ENCODE measurements at regions not wholly inside any gene's neighbourhood (a gene's known extent, or its start where the extent isn't known, plus 50 kb on each side); places are given as distances from the start of the nearest gene placed in this dataset.

DNA sequence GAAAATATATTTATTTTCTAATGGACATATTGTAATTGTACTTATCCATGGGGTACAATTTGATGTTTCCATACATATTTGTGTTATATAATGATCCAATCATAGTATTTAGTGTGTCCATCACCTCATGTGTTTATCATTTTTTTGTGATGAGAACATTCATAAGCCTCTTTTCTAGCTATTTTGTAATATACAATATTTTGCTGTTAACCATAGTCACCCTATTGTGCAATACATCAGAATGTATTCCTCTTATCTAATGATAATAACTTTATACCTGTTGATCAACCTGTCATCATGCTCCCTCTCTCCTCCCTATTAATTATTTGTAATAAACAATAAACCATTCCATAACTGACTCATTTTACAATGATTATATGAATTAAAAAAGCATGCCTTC is 93.2 kb downstream of the ISL1 start:
- no peak for ATAC-seq

More for the DNA sequence above, 93.2 kb downstream of the ISL1 start:
- no peaks in the 10 kb centered on the region for H3K4me1 Mint-ChIP-seq
- Histone ChIP-seq H3K4me2 (no peak overlapping the region), H3K36me3 (ENCODE audit: insufficient read depth) (no peaks in the 10 kb centered on the region), H2AFZ (no peak overlapping the region), H3F3A (replicated peaks; ENCODE audit: low read depth) (no peaks in the 10 kb centered on the region), H3K4me3 (no peak overlapping the region), H3K9me2 (ENCODE audit: insufficient read depth) (no peaks in the 10 kb centered on the region), H3K4me1 (ENCODE audit: insufficient read depth) (no peaks in the 10 kb centered on the region), H3K27ac (ENCODE audit: low read depth) (no peak overlapping the region), H3K27me3 (ENCODE audit: insufficient read depth) (no peaks in the 10 kb centered on the region), H3K79me2 (replicated peaks; ENCODE audit: insufficient read depth) (no peaks in the 10 kb centered on the region), H4K20me1 (replicated peaks; ENCODE audit: insufficient read depth) (no peaks in the 10 kb centered on the region)
- H3K9me3 Mint-ChIP-seq: no peaks in the 10 kb centered on the region
- no peaks in the 10 kb centered on the region for H3K36me3 Mint-ChIP-seq (ENCODE audit: low read depth)
- no peak for DNase-seq (ENCODE audit: low spot score)
- no peak overlapping the region for H3K4me3 Mint-ChIP-seq
- no peaks in the 10 kb centered on the region for H3K27me3 Mint-ChIP-seq (ENCODE audit: insufficient read depth, low read depth, poor library complexity)
- TF ChIP-seq, protein P1, sequence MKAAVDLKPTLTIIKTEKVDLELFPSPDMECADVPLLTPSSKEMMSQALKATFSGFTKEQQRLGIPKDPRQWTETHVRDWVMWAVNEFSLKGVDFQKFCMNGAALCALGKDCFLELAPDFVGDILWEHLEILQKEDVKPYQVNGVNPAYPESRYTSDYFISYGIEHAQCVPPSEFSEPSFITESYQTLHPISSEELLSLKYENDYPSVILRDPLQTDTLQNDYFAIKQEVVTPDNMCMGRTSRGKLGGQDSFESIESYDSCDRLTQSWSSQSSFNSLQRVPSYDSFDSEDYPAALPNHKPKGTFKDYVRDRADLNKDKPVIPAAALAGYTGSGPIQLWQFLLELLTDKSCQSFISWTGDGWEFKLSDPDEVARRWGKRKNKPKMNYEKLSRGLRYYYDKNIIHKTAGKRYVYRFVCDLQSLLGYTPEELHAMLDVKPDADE (IDR thresholded peaks at IDR 0.05): no peak
- no peak for TF ChIP-seq ZNF462 (CRISPR knock-in tag; IDR thresholded peaks at IDR 0.05)
- no peak for TF ChIP-seq POLR2AphosphoS5 (IDR thresholded peaks at IDR 0.05; ENCODE audit: low read depth)
- no peak for TF ChIP-seq NANOG (IDR thresholded peaks at IDR 0.05; ENCODE audit: borderline replicate concordance)
- H3K27ac Mint-ChIP-seq: no peak overlapping the region
